GM18499 (cell line): ENCODE measurements at regions not wholly inside any gene's neighbourhood (a gene's known extent, or its start where the extent isn't known, plus 50 kb on each side); places are given as distances from the start of the nearest gene placed in this dataset.
"Not testable (repeated sequence)": the region's sequence is repeated elsewhere in the genome, so short reads cannot be mapped to it uniquely, and the experiment has no call there.

Experiments
- ATAC-seq: cut with Tn5 transposase; IDR thresholded peaks from one replicate; pipeline ENCODE4 v1.9.1; 2021; ENCODE audit warnings: moderate number of reproducible peaks; ENCODE audit not compliant: insufficient read depth, unreplicated experiment

GRCh38 chr12:131613186-131613585 lies 97.7 kb upstream of the SFSWAP start:
- no peak for ATAC-seq

- ATAC-seq: no peak
These were observed 97.2 kb upstream of the SFSWAP start for GRCh38 chr12:131613678-131614077.

GRCh38 chr12:131615326-131616042 lies 95.4 kb upstream of the SFSWAP start:
- ATAC-seq: no peak

- ATAC-seq: no peak
These were observed 94.7 kb upstream of the SFSWAP start for GRCh38 chr12:131616043-131616700.

- no peak for ATAC-seq
These were observed 94.2 kb upstream of the SFSWAP start for GRCh38 chr12:131616738-131617137.

GRCh38 chr12:131617179-131617578 lies 93.7 kb upstream of the SFSWAP start:
- ATAC-seq: no peak

GRCh38 chr12:131617596-131618302 lies 93.1 kb upstream of the SFSWAP start:
- ATAC-seq: no peak

GRCh38 chr12:131618303-131618658 lies 92.6 kb upstream of the SFSWAP start:
- no peak for ATAC-seq

GRCh38 chr12:131618701-131619100 lies 92.2 kb upstream of the SFSWAP start:
- no peak for ATAC-seq

GRCh38 chr12:131619106-131619642 lies 91.7 kb upstream of the SFSWAP start:
- no peak for ATAC-seq

- no peak for ATAC-seq
These were observed 91.0 kb upstream of the SFSWAP start for GRCh38 chr12:131619736-131620506.

GRCh38 chr12:131620520-131620919 lies 90.4 kb upstream of the SFSWAP start:
- ATAC-seq: no peak

GRCh38 chr12:131620946-131621681 lies 89.8 kb upstream of the SFSWAP start:
- ATAC-seq: no peak

- ATAC-seq: no peak
These were observed 89.0 kb upstream of the SFSWAP start for GRCh38 chr12:131621701-131622421.

GRCh38 chr12:131622422-131622955 lies 88.4 kb upstream of the SFSWAP start:
- ATAC-seq: no peak

- not testable (repeated sequence) for ATAC-seq
These were observed 87.2 kb upstream of the SFSWAP start for GRCh38 chr12:131623404-131624368.

- not testable (repeated sequence) for ATAC-seq
These were observed 86.5 kb upstream of the SFSWAP start for GRCh38 chr12:131624369-131624739.
